IMR-90 (cell line): ENCODE measurements at regions not wholly inside any gene's neighbourhood (a gene's known extent, or its start where the extent isn't known, plus 50 kb on each side); places are given as distances from the start of the nearest gene placed in this dataset.

ENCODE experiments used
- ATAC-seq: fragments of 200-7000 bp; cut with Tn5 transposase; 2 replicates; pipeline ENCODE4 v1.9.1; 2020; ENCODE audit warnings: low read depth, mild to moderate bottlenecking, moderate library complexity
- BruUV-seq: library from RNA; stranded (reverse); fragments of 400-500 nt; replicated peaks from 2 replicates; lab custom pipeline; 2021; lab: Mats Ljungman, UMichigan
- CTCF ChIA-PET: fragments of 300-600 bp; formaldehyde crosslinking; extraction: SDS; loops from one replicate; lab custom pipeline; 2021; ENCODE audit warnings: antibody characterized with exemption; lab: Yijun Ruan, JAX
- POLR2A ChIA-PET: fragments of 300-600 bp; sonication (Branson Sonifier 250); formaldehyde crosslinking; loops from one replicate; lab custom pipeline; 2022; ENCODE audit warnings: antibody characterized with exemption; ENCODE audit not compliant: unreplicated experiment; lab: Charles Lee
- DNase-seq: peaks from one replicate; pipeline ENCODE4 v3.0.0; 2013
- H2AFZ ChIP-seq: replicated peaks from 2 replicates; pipeline ENCODE3; 2013; ENCODE audit warnings: low read length, mild to moderate bottlenecking; ENCODE audit not compliant: poor library complexity
- H2AK5ac ChIP-seq: 2 replicates; pipeline ENCODE4 v1.6.1; 2013; ENCODE audit warnings: low read depth, low read length, inconsistent platforms
- H2AK9ac ChIP-seq: replicated peaks from 2 replicates; pipeline ENCODE3; 2013; ENCODE audit warnings: mild to moderate bottlenecking, low read depth, low read length, moderate library complexity; ENCODE audit not compliant: poor library complexity
- H2BK120ac ChIP-seq: 2 replicates; pipeline ENCODE4 v1.6.1; 2013; ENCODE audit warnings: low read depth, low read length, inconsistent platforms
- H2BK15ac ChIP-seq: 3 replicates; pipeline ENCODE4 v1.6.1; 2013; ENCODE audit warnings: low read depth, low read length, inconsistent platforms
- H2BK20ac ChIP-seq: 2 replicates; pipeline ENCODE4 v1.6.1; 2013; ENCODE audit warnings: low read depth, mild to moderate bottlenecking, inconsistent platforms, low read length, moderate library complexity
- H2BK5ac ChIP-seq: 2 replicates; pipeline ENCODE4 v1.6.1; 2013; ENCODE audit warnings: mild to moderate bottlenecking, low read depth, low read length, inconsistent platforms; ENCODE audit not compliant: poor library complexity, severe bottlenecking
- H3K14ac ChIP-seq: replicated peaks from 2 replicates; pipeline ENCODE4 v1.6.1; 2013; ENCODE audit warnings: low read depth, low read length, inconsistent platforms
- H3K18ac ChIP-seq: 2 replicates; pipeline ENCODE4 v1.6.1; 2013; ENCODE audit warnings: low read depth, low read length, control low read depth
- H3K23ac ChIP-seq: 2 replicates; pipeline ENCODE4 v1.6.1; 2013; ENCODE audit warnings: low read depth, low read length, inconsistent platforms
- H3K27ac ChIP-seq: 2 replicates; pipeline ENCODE4 v1.5.1; 2013; ENCODE audit warnings: mild to moderate bottlenecking, control low read depth, low read length; ENCODE audit not compliant: insufficient read depth
- H3K27me3 ChIP-seq: 2 replicates; pipeline ENCODE4 v1.6.1; 2013; ENCODE audit warnings: low read length; ENCODE audit not compliant: control insufficient read depth, insufficient read depth
- H3K36me3 ChIP-seq: 2 replicates; pipeline ENCODE4 v1.6.1; 2013; ENCODE audit warnings: low read length, mixed read lengths; ENCODE audit not compliant: control insufficient read depth, insufficient read depth
- H3K4ac ChIP-seq: 2 replicates; pipeline ENCODE4 v1.6.1; 2013; ENCODE audit warnings: low read depth, low read length, inconsistent platforms
- H3K4me1 ChIP-seq: 2 replicates; pipeline ENCODE4 v1.6.1; 2013; ENCODE audit warnings: low read length, mixed read lengths; ENCODE audit not compliant: control insufficient read depth, insufficient read depth
- H3K4me2 ChIP-seq: 2 replicates; pipeline ENCODE4 v1.6.1; 2013; ENCODE audit warnings: low read depth, mild to moderate bottlenecking, control low read depth, low read length, moderate library complexity
- H3K4me3 ChIP-seq: 2 replicates; pipeline ENCODE4 v1.5.1; 2013; ENCODE audit warnings: low read depth, mild to moderate bottlenecking, control low read depth, low read length, moderate library complexity; ENCODE audit not compliant: insufficient read depth
- H3K56ac ChIP-seq: 2 replicates; pipeline ENCODE4 v1.6.1; 2013; ENCODE audit warnings: low read length, inconsistent platforms; ENCODE audit not compliant: insufficient read depth; ENCODE audit errors: extremely low read depth
- H3K79me1 ChIP-seq, 2 experiments: 2 replicates each; pipeline ENCODE4 v1.6.1; 2013; ENCODE audit warnings: low read length in 2 of 2, inconsistent platforms in 1 of 2, low read depth in 1 of 2
- H3K9ac ChIP-seq: 2 replicates; pipeline ENCODE4 v1.6.1; 2013; ENCODE audit warnings: low read depth, low read length, control low read depth
- H3K9me1 ChIP-seq: 2 replicates; pipeline ENCODE4 v1.6.1; 2013; ENCODE audit warnings: low read length, inconsistent platforms; ENCODE audit not compliant: insufficient read depth
- H3K9me3 ChIP-seq: 2 replicates; pipeline ENCODE4 v1.6.1; 2013; ENCODE audit warnings: low read length; ENCODE audit not compliant: control insufficient read depth, insufficient read depth
- H4K20me1 ChIP-seq: 2 replicates; pipeline ENCODE4 v1.6.1; 2013; ENCODE audit warnings: low read length, inconsistent platforms; ENCODE audit not compliant: insufficient read depth
- H4K5ac ChIP-seq: 2 replicates; pipeline ENCODE4 v1.6.1; 2013; ENCODE audit warnings: mild to moderate bottlenecking, low read depth, low read length, control low read depth
- H4K8ac ChIP-seq, 2 experiments: 2 replicates each; pipeline ENCODE4 v1.6.1; 2013; ENCODE audit warnings: low read depth in 2 of 2, low read length in 2 of 2, control low read depth in 1 of 2, inconsistent platforms in 1 of 2
- H4K91ac ChIP-seq: 2 replicates; pipeline ENCODE4 v1.6.1; 2013; ENCODE audit warnings: low read depth, low read length, inconsistent platforms; ENCODE audit not compliant: insufficient read depth
- BHLHE40 ChIP-seq: fragments of 150-350 bp; IDR thresholded peaks from 2 replicates; pipeline ENCODE4 v1.6.1; 2016; ENCODE audit warnings: mild to moderate bottlenecking, low read depth, low read length
- CEBPB ChIP-seq: IDR thresholded peaks from 2 replicates; pipeline ENCODE4 v1.6.1; 2012; ENCODE audit warnings: low read depth, low read length, improper control_type of control experiment
- CHD1 ChIP-seq: IDR thresholded peaks from 2 replicates; pipeline ENCODE4 v1.6.1; 2012; ENCODE audit warnings: low read depth, low read length, improper control_type of control experiment
- CTCF ChIP-seq: conservative IDR thresholded peaks from 2 replicates; pipeline ENCODE4 v1.5.1; 2012; ENCODE audit warnings: mild to moderate bottlenecking, low read depth, low read length, improper control_type of control experiment
- FOS ChIP-seq: fragments of 150-350 bp; IDR thresholded peaks from 2 replicates; pipeline ENCODE4 v1.6.1; 2016; ENCODE audit warnings: low read depth, low read length
- MXI1 ChIP-seq: IDR thresholded peaks from 2 replicates; pipeline ENCODE4 v1.6.1; 2012; ENCODE audit warnings: low read depth, mild to moderate bottlenecking, low read length, moderate library complexity, borderline replicate concordance
- NFE2L2 ChIP-seq: fragments of 150-350 bp; IDR thresholded peaks from 2 replicates; pipeline ENCODE4 v1.6.1; 2016; ENCODE audit warnings: low read depth, mild to moderate bottlenecking, low read length
- POLR2A ChIP-seq: IDR thresholded peaks from 2 replicates; pipeline ENCODE4 v1.6.1; 2012; ENCODE audit warnings: mild to moderate bottlenecking, low read depth, low read length
- RAD21 ChIP-seq: IDR thresholded peaks from 2 replicates; pipeline ENCODE4 v1.6.1; 2012; ENCODE audit warnings: low read length, improper control_type of control experiment
- RCOR1 ChIP-seq: IDR thresholded peaks from 2 replicates; pipeline ENCODE4 v1.6.1; 2012; ENCODE audit warnings: mild to moderate bottlenecking, low read length, improper control_type of control experiment; ENCODE audit not compliant: insufficient replicate concordance
- SMC3 ChIP-seq: fragments of 150-350 bp; IDR thresholded peaks from 2 replicates; pipeline ENCODE4 v1.6.1; 2016; ENCODE audit warnings: low read depth, mild to moderate bottlenecking, antibody characterized with exemption, low read length, moderate library complexity
- USF2 ChIP-seq: fragments of 150-350 bp; IDR thresholded peaks from 2 replicates; pipeline ENCODE4 v1.6.1; 2017; ENCODE audit warnings: mild to moderate bottlenecking, antibody characterized with exemption, low read length, low read depth
- WGBS, 2 experiments: methylation state at CpG; one replicate each; pipeline versions ENCODE4 v1.1.5 to v1.1.7; 2013; ENCODE audit warnings: missing lambda C conversion rate in 2 of 2; ENCODE audit not compliant: insufficient read length in 1 of 2; ENCODE audit errors: extremely low coverage in 2 of 2; 5-methylcytosine and 5-hydroxymethylcytosine counted together
- dilution Hi-C: fragments of 300-500 bp; cut with HindIII; formaldehyde crosslinking; loops from one replicate; pipeline ENCODE4 v1.14.3; 2018; ENCODE audit warnings: low sequenced_read_pairs; ENCODE audit not compliant: unreplicated experiment
- in situ Hi-C: fragments of 300-500 bp; cut with MboI; formaldehyde crosslinking; loops from 3 replicates; pipeline ENCODE4 v1.14.3; 2019; ENCODE audit warnings: low sequenced_read_pairs, inconsistent platforms, mixed read lengths
- intact Hi-C: fragments of 100-400 bp; cut with micrococcal nuclease; formaldehyde crosslinking; loops from 2 replicates; pipeline ENCODE4 v1.10.0; 2022

- Histone ChIP-seq H3K23ac (no peak overlapping the region), H3K79me1 (no peaks in the 10 kb centered on the region), H4K8ac (no peak overlapping the region), H3K4ac (no peak overlapping the region), H3K9ac (no peak overlapping the region), H2BK5ac (no peak overlapping the region), H3K4me1 (no peaks in the 10 kb centered on the region), H3K27me3 (no peaks in the 10 kb centered on the region), H4K5ac (no peak overlapping the region), H2BK20ac (no peak overlapping the region), H2AFZ (no peak overlapping the region), H2AK5ac (no peak overlapping the region), H3K9me3 (no peaks in the 10 kb centered on the region), H3K9me1 (no peaks in the 10 kb centered on the region), H2BK120ac (no peak overlapping the region), H3K56ac (no peak overlapping the region), H3K4me2 (no peak overlapping the region), H3K36me3 (no peaks in the 10 kb centered on the region), H4K91ac (no peak overlapping the region), H2AK9ac (no peak overlapping the region), H3K27ac (no peak overlapping the region), H3K18ac (no peak overlapping the region), H3K14ac (no peak overlapping the region), H3K4me3 (no peak overlapping the region), H4K20me1 (no peaks in the 10 kb centered on the region), H2BK15ac (no peak overlapping the region)
- intact Hi-C loops (no loop called here), in situ Hi-C loops (no loop called here), dilution Hi-C loops (no loop called here)
- ATAC-seq (no peak), DNase-seq (no peak)
- TF ChIP-seq CHD1 (no peak), FOS (no peak), CTCF (no peak), POLR2A (no peak), RAD21 (no peak), BHLHE40 (no peak), USF2 (no peak), SMC3 (no peak), NFE2L2 (no peak), MXI1 (no peak), RCOR1 (no peak), CEBPB (no peak)
- ChIA-PET POLR2A (no interaction called here), CTCF (no interaction called here)
- BruUV-seq, result no TSS peak
- WGBS, 2 experiments, result no CpG with 5 or more reads among the region's 2 CpGs
Observed at GRCh38 chr15:38920966-38921365, 356.4 kb upstream of the RASGRP1 start.
